ENCODE measurements at regions not wholly inside any gene's neighbourhood (a gene's known extent, or its start where the extent isn't known, plus 50 kb on each side); places are given as distances from the start of the nearest gene placed in this dataset.

DNA sequence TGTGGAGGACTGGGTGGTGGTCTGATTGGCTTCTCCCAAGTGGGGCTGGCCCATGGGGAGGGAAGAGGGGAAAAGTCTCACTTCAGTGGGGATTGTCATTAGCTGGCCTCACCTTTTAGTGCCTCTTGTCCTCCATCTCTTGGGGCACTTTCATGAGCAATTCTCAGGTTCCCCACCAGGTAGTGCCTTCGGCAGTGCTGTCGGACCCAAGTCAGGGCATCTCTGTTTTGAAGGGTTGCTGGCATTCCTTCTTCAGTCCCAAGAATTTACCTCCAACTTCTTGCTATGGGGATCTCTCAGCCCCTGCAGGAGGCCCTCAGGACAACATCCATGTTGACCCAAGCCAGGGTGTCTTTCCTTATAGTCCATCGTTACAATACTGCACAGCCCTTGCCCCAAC is 54.7 kb upstream of the F3 start:
- TF ChIP-seq EZH2 (IDR thresholded peaks at IDR 0.05; ENCODE audit: insufficient read depth, poor library complexity, severe bottlenecking) = no peak
- no peak for TF ChIP-seq EZH2phosphoT487 (IDR thresholded peaks at IDR 0.05; ENCODE audit: insufficient read depth, low read depth)
- Histone ChIP-seq H3K4me3 (no peak overlapping the region), H4K20me1 (ENCODE audit: insufficient read depth) (no peaks in the 10 kb centered on the region), H3K9me3 (ENCODE audit: low read depth) (no peaks in the 10 kb centered on the region), H3K4me1 (ENCODE audit: insufficient read depth) (no peaks in the 10 kb centered on the region), H3K9me2 (ENCODE audit: insufficient read depth) (no peaks in the 10 kb centered on the region), H3K36me3 (ENCODE audit: low read depth) (no peaks in the 10 kb centered on the region), H3K9ac (no peak overlapping the region), H3K4me2 (ENCODE audit: unreplicated experiment) (no peak overlapping the region), H3K79me2 (ENCODE audit: insufficient read depth) (no peaks in the 10 kb centered on the region), H3K27ac (no peak overlapping the region), H3K27me3 (replicated peaks; ENCODE audit: insufficient read depth) (no peaks in the 10 kb centered on the region), H2AFZ (no peak overlapping the region), H3F3A (ENCODE audit: insufficient read depth) (no peaks in the 10 kb centered on the region)
- DNase-seq = no peak
- in situ Hi-C loops (cut with MboI) = no loop called here
- WGBS, 2 experiments (ENCODE audit: low coverage in 1 of 2, low lambda C conversion rate in 2 of 2, missing lambda C conversion rate in 2 of 2) = 97 to 100% methylated on average over 3 of the region's 3 CpGs

DNA sequence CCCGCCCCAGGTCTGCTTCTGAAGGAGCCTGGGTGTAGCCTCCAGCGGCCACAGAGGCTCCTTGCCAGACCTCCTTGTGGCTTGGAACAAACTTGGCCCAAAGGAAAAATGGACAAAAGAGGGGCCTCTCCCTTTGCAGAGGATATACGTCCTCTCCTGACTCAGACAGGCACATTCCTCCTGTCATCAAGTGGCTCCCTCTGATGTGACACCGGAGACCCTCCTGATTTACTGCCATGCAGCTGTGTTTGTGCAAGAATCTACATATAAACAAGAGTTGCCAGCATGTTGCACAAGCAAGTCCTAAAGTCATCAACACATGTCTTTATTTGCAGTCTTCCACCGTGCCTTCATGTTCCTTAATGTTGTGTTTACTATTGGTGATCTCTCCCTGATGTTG is 54.1 kb upstream of the F3 start:
- Histone ChIP-seq H3K4me3 (no peak overlapping the region), H3K36me3 (ENCODE audit: low read depth) (no peaks in the 10 kb centered on the region), H3K27ac (no peak overlapping the region), H3K79me2 (ENCODE audit: insufficient read depth) (no peaks in the 10 kb centered on the region), H3K9ac (no peak overlapping the region), H2AFZ (no peak overlapping the region), H3K9me3 (ENCODE audit: low read depth) (no peaks in the 10 kb centered on the region), H3K4me2 (ENCODE audit: unreplicated experiment) (no peak overlapping the region), H3K4me1 (ENCODE audit: insufficient read depth) (peaks cover 4% of the 10 kb centered on the region), H3F3A (ENCODE audit: insufficient read depth) (0 out of 2 replicates have a peak, but pooled peaks cover 3% of the 10 kb centered on the region), H3K27me3 (replicated peaks; ENCODE audit: insufficient read depth) (no peaks in the 10 kb centered on the region), H3K9me2 (ENCODE audit: insufficient read depth) (no peaks in the 10 kb centered on the region), H4K20me1 (ENCODE audit: insufficient read depth) (no peaks in the 10 kb centered on the region)
- TF ChIP-seq EZH2 (IDR thresholded peaks at IDR 0.05; ENCODE audit: insufficient read depth, poor library complexity, severe bottlenecking) = no peak
- no peak for TF ChIP-seq EZH2phosphoT487 (IDR thresholded peaks at IDR 0.05; ENCODE audit: insufficient read depth, low read depth)
- WGBS, 2 experiments (ENCODE audit: low coverage in 1 of 2, low lambda C conversion rate in 2 of 2, missing lambda C conversion rate in 2 of 2) = 34 to 45% methylated on average over 5 of the region's 5 CpGs
- in situ Hi-C loops (cut with MboI) = no loop called here
- DNase-seq = no peak

DNA sequence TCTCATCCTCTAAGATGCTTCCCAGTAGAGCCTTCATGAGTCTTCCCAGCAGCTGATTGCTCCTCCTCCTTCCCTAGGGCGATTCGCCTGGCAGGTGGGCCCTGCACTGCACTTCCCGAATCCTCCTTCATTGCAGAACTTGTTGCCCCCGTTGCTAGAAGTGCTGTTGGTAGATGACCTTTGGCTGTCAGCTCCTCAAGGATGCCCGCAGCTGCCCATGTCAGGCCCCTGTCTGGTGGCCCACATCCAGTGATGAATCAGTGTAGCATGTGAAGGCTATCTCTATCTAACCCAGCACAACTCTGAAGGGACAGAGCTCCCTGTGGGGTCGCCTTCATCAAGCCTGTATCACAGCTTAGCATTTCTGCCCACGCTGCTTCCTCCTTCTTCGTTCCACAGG is 52.1 kb upstream of the F3 start:
- Histone ChIP-seq H2AFZ (no peak overlapping the region), H3K27ac (no peak overlapping the region), H3K36me3 (ENCODE audit: low read depth) (no peaks in the 10 kb centered on the region), H3K9ac (no peak overlapping the region), H3K9me2 (ENCODE audit: insufficient read depth) (no peaks in the 10 kb centered on the region), H3K4me1 (ENCODE audit: insufficient read depth) (peaks cover 11% of the 10 kb centered on the region), H3K79me2 (ENCODE audit: insufficient read depth) (no peaks in the 10 kb centered on the region), H3K9me3 (ENCODE audit: low read depth) (no peaks in the 10 kb centered on the region), H3K4me2 (ENCODE audit: unreplicated experiment) (no peak overlapping the region), H4K20me1 (ENCODE audit: insufficient read depth) (no peaks in the 10 kb centered on the region), H3K4me3 (no peak overlapping the region), H3K27me3 (replicated peaks; ENCODE audit: insufficient read depth) (no peaks in the 10 kb centered on the region), H3F3A (ENCODE audit: insufficient read depth) (peaks cover 11% of the 10 kb centered on the region; the same call in 1 of the 2 replicates)
- 81% methylated on average over 8 of the region's 8 CpGs for WGBS, 2 experiments (ENCODE audit: low coverage in 1 of 2, low lambda C conversion rate in 2 of 2, missing lambda C conversion rate in 2 of 2)
- in situ Hi-C loops (cut with MboI) = no loop called here
- DNase-seq = no peak
- TF ChIP-seq EZH2 (IDR thresholded peaks at IDR 0.05; ENCODE audit: insufficient read depth, poor library complexity, severe bottlenecking) = no peak
- TF ChIP-seq EZH2phosphoT487 (IDR thresholded peaks at IDR 0.05; ENCODE audit: insufficient read depth, low read depth) = no peak

DNA sequence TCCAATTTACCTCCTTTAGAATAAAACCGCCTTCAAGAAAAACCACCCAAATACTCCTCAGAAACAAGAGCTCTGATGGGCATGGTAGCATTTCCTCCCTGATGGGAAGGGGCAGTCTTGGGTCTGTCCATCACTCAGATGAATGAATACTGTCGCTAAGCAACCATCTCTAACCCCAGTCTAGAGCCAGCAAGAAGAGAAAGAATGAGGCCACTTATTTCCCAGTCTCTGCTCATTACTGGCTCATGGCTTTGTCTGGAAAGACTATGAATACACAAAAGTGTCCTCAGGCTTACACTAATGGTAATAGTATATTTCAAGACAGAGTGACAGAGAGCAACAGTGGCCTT is 51.0 kb upstream of the F3 start:
- Histone ChIP-seq H3K9me2 (ENCODE audit: insufficient read depth) (no peaks in the 10 kb centered on the region), H3K9me3 (ENCODE audit: low read depth) (no peaks in the 10 kb centered on the region), H3K79me2 (ENCODE audit: insufficient read depth) (no peaks in the 10 kb centered on the region), H3K36me3 (ENCODE audit: low read depth) (no peaks in the 10 kb centered on the region), H3F3A (ENCODE audit: insufficient read depth) (peaks cover 11% of the 10 kb centered on the region; the same call in 1 of the 2 replicates), H3K27ac (no peak overlapping the region), H3K9ac (no peak overlapping the region), H3K4me3 (no peak overlapping the region), H3K4me1 (ENCODE audit: insufficient read depth) (peaks cover 11% of the 10 kb centered on the region), H2AFZ (no peak overlapping the region), H3K27me3 (replicated peaks; ENCODE audit: insufficient read depth) (no peaks in the 10 kb centered on the region), H4K20me1 (ENCODE audit: insufficient read depth) (no peaks in the 10 kb centered on the region), H3K4me2 (ENCODE audit: unreplicated experiment) (no peak overlapping the region)
- TF ChIP-seq EZH2 (IDR thresholded peaks at IDR 0.05; ENCODE audit: insufficient read depth, poor library complexity, severe bottlenecking) = no peak
- TF ChIP-seq EZH2phosphoT487 (IDR thresholded peaks at IDR 0.05; ENCODE audit: insufficient read depth, low read depth) = no peak
- WGBS, 2 experiments (ENCODE audit: low coverage in 1 of 2, low lambda C conversion rate in 2 of 2, missing lambda C conversion rate in 2 of 2) = 93 to 98% methylated on average over 2 of the region's 2 CpGs
- in situ Hi-C loops (cut with MboI) = no loop called here
- DNase-seq = no peak
